Endodermal cell (in vitro differentiated cells): ENCODE measurements at regions not wholly inside any gene's neighbourhood (a gene's known extent, or its start where the extent isn't known, plus 50 kb on each side); places are given as distances from the start of the nearest gene placed in this dataset.

ENCODE experiments used
- DNase-seq: peaks from one replicate; pipeline ENCODE4 v3.0.0-alpha.2; 2017
- H3K27ac ChIP-seq: 2 replicates; pipeline ENCODE4 v1.5.1; 2013; ENCODE audit warnings: mild to moderate bottlenecking, low read depth, low read length, moderate library complexity
- H3K27me3 ChIP-seq: 2 replicates; pipeline ENCODE4 v1.6.1; 2013; ENCODE audit warnings: mild to moderate bottlenecking, low read length, moderate library complexity; ENCODE audit not compliant: insufficient read depth, control insufficient read depth, poor library complexity, severe bottlenecking
- H3K36me3 ChIP-seq: 2 replicates; pipeline ENCODE4 v1.7.0; 2013; ENCODE audit warnings: mild to moderate bottlenecking, low read length, moderate library complexity; ENCODE audit not compliant: control insufficient read depth, insufficient read depth
- H3K4me1 ChIP-seq: one replicate; pipeline ENCODE4 v1.7.0; 2013; ENCODE audit warnings: low read length; ENCODE audit not compliant: control insufficient read depth, insufficient read depth
- H3K4me3 ChIP-seq: 2 replicates; pipeline ENCODE4 v1.5.1; 2013; ENCODE audit warnings: mild to moderate bottlenecking, low read length, moderate library complexity
- H3K9ac ChIP-seq: 2 replicates; pipeline ENCODE4 v1.6.1; 2013; ENCODE audit warnings: mild to moderate bottlenecking, low read length, moderate library complexity; ENCODE audit not compliant: poor library complexity, severe bottlenecking; ENCODE audit errors: extremely low read depth
- H3K9me3 ChIP-seq: 2 replicates; pipeline ENCODE4 v1.6.1; 2013; ENCODE audit warnings: mild to moderate bottlenecking, low read length, moderate library complexity; ENCODE audit not compliant: control insufficient read depth
- H3K27ac Mint-ChIP-seq: 2 replicates; pipeline ENCODE4 v1.8.0; 2020; ENCODE audit warnings: mixed read lengths
- H3K27me3 Mint-ChIP-seq: 2 replicates; pipeline ENCODE4 v1.8.0; 2021; ENCODE audit warnings: mild to moderate bottlenecking, mixed read lengths; ENCODE audit not compliant: insufficient read depth
- H3K36me3 Mint-ChIP-seq: 2 replicates; pipeline ENCODE4 v1.8.0; 2020; ENCODE audit warnings: low read depth, mixed read lengths
- H3K4me1 Mint-ChIP-seq: 2 replicates; pipeline ENCODE4 v1.8.0; 2020; ENCODE audit warnings: mixed read lengths
- H3K4me3 Mint-ChIP-seq: 2 replicates; pipeline ENCODE4 v1.8.0; 2020; ENCODE audit warnings: mild to moderate bottlenecking, moderate library complexity, mixed read lengths
- H3K9me3 Mint-ChIP-seq: 2 replicates; pipeline ENCODE4 v1.8.0; 2020; ENCODE audit warnings: mild to moderate bottlenecking, mixed read lengths
- WGBS, 2 experiments: methylation state at CpG; one replicate each; pipeline versions ENCODE4 v1.1.5 to v1.1.7; 2013; ENCODE audit warnings: missing lambda C conversion rate in 2 of 2, mixed read lengths in 1 of 2; ENCODE audit not compliant: insufficient coverage in 1 of 2, insufficient read length in 1 of 2; 5-methylcytosine and 5-hydroxymethylcytosine counted together
- TF ChIP-seq, protein P1 (sequence below): fragments of 200-600 bp; sonication (generic); conservative IDR thresholded peaks from 2 replicates; pipeline ENCODE4 v1.5.0; 2021; ENCODE audit warnings: antibody characterized with exemption, mild to moderate bottlenecking

- no peak overlapping the region for H3K4me3 Mint-ChIP-seq
- Histone ChIP-seq H3K36me3 (no peaks in the 10 kb centered on the region), H3K9me3 (no peaks in the 10 kb centered on the region), H3K27ac (no peak overlapping the region), H3K4me1 (no peaks in the 10 kb centered on the region), H3K9ac (no peak overlapping the region), H3K4me3 (no peak overlapping the region), H3K27me3 (peaks cover 30% of the 10 kb centered on the region)
- TF ChIP-seq, protein P1, sequence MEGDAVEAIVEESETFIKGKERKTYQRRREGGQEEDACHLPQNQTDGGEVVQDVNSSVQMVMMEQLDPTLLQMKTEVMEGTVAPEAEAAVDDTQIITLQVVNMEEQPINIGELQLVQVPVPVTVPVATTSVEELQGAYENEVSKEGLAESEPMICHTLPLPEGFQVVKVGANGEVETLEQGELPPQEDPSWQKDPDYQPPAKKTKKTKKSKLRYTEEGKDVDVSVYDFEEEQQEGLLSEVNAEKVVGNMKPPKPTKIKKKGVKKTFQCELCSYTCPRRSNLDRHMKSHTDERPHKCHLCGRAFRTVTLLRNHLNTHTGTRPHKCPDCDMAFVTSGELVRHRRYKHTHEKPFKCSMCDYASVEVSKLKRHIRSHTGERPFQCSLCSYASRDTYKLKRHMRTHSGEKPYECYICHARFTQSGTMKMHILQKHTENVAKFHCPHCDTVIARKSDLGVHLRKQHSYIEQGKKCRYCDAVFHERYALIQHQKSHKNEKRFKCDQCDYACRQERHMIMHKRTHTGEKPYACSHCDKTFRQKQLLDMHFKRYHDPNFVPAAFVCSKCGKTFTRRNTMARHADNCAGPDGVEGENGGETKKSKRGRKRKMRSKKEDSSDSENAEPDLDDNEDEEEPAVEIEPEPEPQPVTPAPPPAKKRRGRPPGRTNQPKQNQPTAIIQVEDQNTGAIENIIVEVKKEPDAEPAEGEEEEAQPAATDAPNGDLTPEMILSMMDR = no peak
- H3K9me3 Mint-ChIP-seq = no peaks in the 10 kb centered on the region
- no peaks in the 10 kb centered on the region for H3K36me3 Mint-ChIP-seq
- H3K27me3 Mint-ChIP-seq = peaks cover 21% of the 10 kb centered on the region
- DNase-seq = no peak
- H3K4me1 Mint-ChIP-seq = no peaks in the 10 kb centered on the region
- no peak overlapping the region for H3K27ac Mint-ChIP-seq
- WGBS, 2 experiments = 100% methylated on average over 1 of the region's 1 CpG; no CpG with 5 or more reads in 1 of the 2 experiments
Observed at GRCh38 chr5:75909223-75909622, 174.0 kb upstream of the SV2C start.

DNA sequence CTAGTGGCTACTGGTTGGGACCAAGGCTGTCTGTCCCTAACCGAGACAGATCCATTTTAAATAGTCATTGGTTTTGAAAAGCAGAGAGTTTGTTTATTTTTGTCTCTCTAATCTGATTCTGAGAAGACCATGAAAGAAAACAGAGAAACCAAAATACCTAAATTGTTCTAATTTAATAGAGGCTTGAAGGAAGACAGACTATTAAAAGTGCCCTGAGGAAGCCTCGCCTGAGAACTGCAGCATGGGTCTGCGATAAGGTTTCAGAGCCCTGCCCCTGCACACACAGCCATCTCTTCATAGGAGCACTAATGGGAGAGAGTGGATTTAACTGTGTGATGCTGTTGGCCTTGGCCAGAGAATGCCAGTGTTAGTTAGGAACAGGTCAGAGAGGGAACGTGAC lies 175.5 kb upstream of the SV2C start:
- Mint-ChIP-seq H3K4me1 (no peaks in the 10 kb centered on the region), H3K4me3 (no peak overlapping the region), H3K27me3 (peaks cover 24% of the 10 kb centered on the region), H3K36me3 (no peaks in the 10 kb centered on the region), H3K27ac (no peak overlapping the region), H3K9me3 (peaks cover 2% of the 10 kb centered on the region)
- H3K27me3 ChIP-seq = peaks cover 30% of the 10 kb centered on the region
- H3K4me3 ChIP-seq = no peak overlapping the region
- no peaks in the 10 kb centered on the region for H3K4me1 ChIP-seq
- no peak overlapping the region for H3K9ac ChIP-seq
- 88 to 90% methylated on average over 1 to 4 of the region's 4 CpGs for WGBS, 2 experiments
- H3K36me3 ChIP-seq = no peaks in the 10 kb centered on the region
- TF ChIP-seq, protein P1 = no peak
- no peaks in the 10 kb centered on the region for H3K9me3 ChIP-seq
- no peak for DNase-seq
- H3K27ac ChIP-seq = no peak overlapping the region

DNA sequence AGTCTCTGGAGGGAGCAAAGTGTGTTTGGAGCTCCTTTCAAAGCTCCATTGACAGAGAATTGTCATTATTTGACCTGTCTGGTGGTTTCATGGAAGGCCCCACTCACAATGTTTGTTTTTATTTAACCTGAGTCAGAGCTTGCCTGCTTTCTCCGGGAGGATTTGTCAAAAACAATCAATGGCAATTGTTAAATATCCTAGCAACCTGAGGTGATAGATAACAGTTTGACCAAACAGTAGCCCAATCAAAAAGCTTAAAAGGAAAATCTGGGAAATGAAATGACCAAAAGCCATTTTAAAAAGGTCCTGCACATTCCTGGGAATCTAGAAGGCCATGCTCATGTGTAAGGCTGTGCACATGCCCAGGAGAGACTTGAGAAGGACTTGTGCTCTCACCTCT lies 177.2 kb upstream of the POC5 start:
- Histone ChIP-seq H3K27ac (no peak overlapping the region), H3K4me3 (no peak overlapping the region), H3K27me3 (no peaks in the 10 kb centered on the region), H3K36me3 (no peaks in the 10 kb centered on the region), H3K9ac (no peak overlapping the region), H3K9me3 (peaks cover 26% of the 10 kb centered on the region), H3K4me1 (no peaks in the 10 kb centered on the region)
- no peak overlapping the region for H3K27ac Mint-ChIP-seq
- no peaks in the 10 kb centered on the region for H3K4me1 Mint-ChIP-seq
- WGBS, 2 experiments = 65 to 100% methylated on average over 1 of the region's 1 CpG
- TF ChIP-seq, protein P1 = no peak
- no peak for DNase-seq
- peaks cover 18% of the 10 kb centered on the region for H3K9me3 Mint-ChIP-seq
- H3K36me3 Mint-ChIP-seq = no peaks in the 10 kb centered on the region
- no peaks in the 10 kb centered on the region for H3K27me3 Mint-ChIP-seq
- no peak overlapping the region for H3K4me3 Mint-ChIP-seq
